HT1080 (cell line): ENCODE measurements at regions not wholly inside any gene's neighbourhood (a gene's known extent, or its start where the extent isn't known, plus 50 kb on each side); places are given as distances from the start of the nearest gene placed in this dataset.
A peak's percentile ranks its signal among the peaks of the same experiment; 100 is the strongest.

Experiments used
- DNase-seq: peaks from one replicate; pipeline ENCODE4 v3.0.0-alpha.2; 2015; ENCODE audit warnings: low read depth

DNA sequence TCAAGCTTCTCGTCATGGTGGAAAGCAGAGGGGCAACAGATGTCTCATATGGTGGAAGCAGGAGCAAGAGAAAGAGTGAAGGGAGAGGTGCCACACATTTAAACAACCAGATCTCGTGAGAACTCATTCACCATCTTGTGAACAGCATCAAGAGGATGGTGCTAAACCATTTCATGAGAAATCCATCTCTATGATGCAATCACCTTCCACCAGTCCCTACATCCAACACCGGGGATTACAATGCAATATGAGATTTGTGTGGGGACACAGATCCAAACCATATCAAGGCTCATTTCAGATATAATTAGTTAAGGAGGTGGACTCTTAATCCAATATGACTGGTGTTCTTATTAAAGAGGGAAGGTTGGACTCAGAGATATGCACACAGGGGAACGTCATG lies 272.8 kb downstream of the KCNS3 start:
- no peak for DNase-seq

DNA sequence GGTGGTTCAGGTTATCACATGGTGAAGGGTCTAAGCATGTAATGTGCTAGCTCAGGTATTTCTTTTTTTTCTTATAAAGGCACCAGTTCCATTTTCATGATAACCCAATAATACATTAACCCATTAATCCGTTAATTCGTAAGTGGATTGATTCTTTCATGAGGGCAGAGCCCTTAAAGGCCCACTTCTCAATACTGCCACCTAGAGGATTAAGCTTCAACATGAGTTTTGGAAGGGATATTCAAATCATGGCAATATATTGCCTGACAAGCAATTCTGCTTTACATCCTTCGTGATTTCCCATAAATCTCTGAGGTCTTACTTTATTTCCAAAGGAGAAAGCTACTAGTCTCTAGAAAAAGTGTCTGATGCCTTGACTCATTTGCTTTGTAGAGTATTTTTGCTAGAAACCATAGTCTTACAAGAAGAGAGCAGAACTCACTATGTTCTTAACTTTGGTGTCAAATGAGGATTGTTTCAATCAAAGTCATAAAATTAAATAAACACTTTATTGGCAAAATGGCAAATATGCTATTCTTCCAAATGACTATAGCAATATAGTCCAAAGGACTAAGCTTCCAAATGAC lies 271.3 kb downstream of the KCNS3 start:
- DNase-seq = peak; percentile 44

DNA sequence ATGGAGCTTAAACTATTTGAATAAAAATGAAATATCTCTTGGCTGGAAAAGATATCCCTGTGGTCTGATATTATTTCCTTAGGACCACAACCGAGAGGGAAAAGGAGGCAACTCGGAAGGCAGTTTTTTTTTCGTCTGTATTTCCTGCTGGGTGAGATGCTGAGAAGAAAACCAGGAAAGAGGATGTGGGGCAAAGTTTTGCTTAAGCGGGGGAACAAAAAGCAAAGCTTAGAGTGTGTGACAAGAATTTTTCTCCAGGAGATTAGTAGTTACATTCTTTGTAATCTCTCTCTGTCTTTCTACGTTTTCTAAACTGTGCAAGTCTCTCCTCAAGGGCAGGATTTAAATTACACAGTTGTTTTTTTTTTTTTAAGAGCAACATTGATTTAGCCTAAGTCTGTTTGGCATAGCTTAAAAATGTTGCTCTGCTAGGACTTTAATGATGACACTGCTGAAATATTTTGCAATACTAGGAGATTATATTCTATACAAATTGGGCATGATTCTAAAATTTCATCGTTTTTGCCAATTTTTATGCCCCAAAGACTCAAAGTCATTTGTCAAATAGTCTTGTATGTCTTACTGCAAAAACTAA lies 258.5 kb downstream of the KCNS3 start:
- DNase-seq = no peak

DNA sequence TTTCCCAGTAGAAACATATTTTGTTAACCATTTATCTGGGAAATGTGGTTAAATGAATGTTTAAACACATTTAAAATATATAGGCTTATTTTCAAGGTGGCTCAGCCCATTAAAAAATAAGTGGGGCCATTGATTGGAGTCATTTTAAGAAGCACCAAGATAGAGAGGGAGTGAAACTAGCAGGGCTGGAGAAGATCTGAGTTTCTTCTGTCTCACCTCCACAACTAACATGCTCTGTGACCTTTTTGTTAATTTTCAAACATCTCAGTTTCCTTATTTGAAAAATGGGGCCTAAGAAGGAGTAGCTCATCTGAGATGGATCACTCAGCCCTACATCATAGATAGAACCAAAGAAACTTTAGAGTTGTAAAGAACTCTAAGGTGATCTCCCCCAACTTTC lies 254.8 kb downstream of the KCNS3 start:
- no peak for DNase-seq

DNA sequence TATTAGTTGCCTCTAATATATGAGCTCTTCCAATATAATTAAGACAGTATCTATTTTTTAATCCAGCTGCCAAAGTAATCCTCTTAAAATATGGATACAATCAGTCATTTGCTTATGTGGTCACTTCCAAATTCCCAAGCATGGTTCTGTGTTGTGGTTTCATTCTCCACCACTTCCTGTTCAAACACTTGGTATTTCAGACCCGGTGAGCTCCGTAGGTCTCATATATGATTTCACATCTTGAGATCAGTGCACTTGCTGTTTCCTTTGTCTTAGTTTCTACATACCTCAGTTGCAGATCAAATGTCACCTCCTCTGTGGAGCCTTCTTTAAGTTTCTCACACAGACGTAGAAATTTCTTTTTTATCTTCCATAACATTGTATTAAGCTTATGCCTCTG lies 254.2 kb downstream of the KCNS3 start:
- DNase-seq = peak; percentile 89

DNA sequence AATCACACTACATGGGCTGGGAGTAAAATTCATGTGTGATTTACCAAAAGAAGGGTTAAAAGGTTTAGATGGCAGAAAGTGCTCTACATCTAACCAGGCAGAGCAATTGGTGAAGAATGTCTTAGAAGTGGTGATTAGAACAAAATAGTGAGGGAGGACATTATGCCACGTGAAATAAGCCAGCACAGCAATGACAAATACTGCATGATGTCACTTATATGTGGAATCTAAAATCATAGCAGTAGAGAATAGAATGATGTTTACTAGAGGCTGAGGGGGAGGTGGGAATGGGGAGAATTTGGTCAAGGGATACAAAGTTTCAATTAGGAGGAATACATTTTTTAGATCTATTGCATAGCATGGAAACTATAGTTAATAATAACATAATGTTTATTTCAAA lies 253.3 kb downstream of the KCNS3 start:
- DNase-seq = no peak

DNA sequence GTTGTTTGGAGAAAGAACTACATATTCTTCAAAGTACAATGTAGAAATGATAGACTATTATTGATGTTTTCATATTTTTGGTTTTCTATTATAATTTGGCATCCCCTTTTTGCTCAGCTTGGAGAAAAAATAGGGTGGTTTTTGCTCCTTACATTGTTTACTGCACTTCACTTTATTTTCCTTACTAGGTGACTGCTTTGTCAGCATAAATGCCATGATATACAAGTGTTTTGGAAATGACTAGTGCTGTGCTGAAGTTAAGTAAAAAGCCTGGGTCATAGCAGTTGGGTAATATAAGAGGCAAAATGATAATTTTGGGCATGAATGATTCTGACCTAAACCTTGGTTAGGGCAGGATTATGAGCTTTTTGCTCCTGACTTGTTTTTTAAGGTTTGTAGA lies 250.9 kb downstream of the KCNS3 start:
- no peak for DNase-seq

DNA sequence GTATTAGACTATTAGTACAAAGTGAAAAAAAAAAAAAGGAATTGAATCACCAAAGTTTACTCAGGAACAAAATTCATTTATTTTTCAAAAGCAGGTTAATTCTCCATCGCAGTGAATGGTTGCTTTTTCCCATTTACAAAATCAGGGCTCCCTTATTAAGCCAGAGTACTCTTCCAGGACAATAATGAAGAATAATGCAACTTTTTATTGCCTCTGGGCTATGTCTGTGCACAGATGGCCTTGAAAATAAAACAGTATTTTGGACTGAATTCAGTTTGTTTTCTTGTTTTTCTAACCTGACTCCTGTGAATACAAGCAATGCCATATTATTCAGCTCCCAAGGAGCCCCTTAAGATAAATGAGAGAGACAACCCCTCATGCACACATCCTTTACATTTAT lies 246.8 kb downstream of the KCNS3 start:
- DNase-seq = no peak

DNA sequence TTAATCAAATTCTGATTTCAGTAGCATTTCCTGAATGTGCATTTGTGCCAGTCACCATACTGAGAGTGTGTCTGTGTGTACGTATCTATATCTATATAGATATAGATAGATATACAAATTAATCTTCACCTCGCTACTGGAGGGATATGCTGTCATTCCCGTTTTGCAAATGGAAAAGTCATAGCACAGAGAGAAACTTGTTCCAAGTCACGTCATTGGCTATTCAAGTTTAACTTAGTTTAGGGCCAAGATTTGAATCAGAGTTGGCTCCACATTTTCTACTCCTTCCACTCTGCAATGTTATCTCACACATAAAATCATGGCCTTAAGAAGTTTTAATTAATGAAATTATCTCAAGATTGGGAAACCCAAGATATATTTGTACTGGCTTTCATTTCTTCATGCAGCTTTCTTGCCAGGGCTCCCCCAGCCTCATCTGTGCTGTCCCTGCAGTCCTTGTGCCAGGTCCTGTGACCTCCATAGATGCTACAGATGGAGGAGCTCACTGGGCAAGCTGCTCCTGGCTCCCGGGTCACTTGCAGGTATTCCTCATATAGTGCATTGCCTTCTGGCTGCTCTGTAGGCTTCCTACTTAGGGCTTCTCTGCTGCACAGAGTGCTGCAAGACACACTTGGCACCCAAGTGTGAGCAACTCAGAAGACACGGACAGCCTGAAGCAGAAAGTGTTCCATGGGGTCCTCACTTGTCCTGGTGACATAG lies 245.8 kb downstream of the KCNS3 start:
- no peak for DNase-seq

DNA sequence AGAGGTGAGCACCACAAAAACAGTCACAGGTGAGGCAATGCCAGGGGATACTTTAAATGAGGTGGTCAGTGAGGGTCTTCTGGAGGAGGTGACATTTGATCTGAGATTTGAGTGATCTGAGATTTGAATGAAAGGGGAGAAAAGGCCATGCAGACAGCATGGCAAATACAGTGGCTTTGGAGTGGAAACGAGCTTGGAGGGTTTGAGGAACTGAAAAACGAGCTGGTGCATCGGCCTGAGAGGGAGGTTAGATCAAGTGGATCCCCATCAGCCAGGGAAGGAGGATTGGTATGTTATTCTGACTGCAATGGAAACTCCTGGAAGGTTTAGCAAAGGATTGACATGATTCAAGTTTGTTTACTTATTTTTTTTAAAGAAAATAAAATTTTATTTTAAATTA lies 245.1 kb downstream of the KCNS3 start:
- DNase-seq = no peak

DNA sequence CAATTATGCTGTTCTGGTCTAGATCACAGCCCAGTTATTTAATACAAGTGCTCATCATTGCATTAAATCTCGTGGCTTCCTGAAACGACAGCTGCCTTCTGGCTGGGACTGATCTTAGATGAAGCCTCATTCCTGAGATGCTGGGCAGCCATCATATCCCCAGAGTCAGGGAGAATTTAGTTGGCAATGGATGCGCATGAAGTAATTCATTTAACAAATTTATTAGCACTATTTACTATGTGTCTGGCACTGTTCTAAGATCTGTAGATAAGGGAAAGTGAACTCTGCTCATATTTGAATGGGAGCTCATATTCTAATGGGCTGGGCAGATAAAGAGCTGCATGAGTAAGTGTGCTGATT lies 244.7 kb downstream of the KCNS3 start:
- DNase-seq = no peak

DNA sequence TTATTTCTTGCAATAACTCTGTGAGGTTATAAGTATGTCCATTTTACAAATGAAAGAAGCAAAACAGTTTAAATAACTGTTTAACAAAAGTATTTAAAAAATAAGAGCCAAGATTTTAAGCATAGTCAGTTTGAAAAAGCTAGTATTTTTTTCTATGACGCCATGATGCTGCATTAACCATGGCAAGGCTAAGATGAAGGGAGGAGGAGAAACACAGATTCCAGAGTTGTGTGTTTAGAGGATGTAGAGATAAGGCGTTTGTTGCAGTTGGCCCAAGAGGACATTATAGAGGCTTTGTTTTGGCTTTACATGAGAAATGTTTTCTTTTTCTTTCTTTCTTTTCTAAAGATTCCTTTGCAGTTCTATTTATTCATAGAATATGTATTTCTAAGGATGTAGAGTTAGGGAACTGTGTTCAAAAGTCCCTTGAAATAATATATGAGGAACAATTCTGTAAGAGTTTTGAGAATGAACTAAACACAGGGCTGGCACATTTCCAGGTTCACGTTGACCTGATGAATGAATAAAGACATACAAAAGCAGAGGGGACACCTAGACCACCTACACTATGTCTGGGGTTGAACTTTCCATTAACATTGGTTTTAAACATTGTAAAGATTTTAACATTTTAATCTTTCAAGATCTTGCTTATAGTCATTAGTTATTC lies 244.2 kb downstream of the KCNS3 start:
- DNase-seq = no peak

DNA sequence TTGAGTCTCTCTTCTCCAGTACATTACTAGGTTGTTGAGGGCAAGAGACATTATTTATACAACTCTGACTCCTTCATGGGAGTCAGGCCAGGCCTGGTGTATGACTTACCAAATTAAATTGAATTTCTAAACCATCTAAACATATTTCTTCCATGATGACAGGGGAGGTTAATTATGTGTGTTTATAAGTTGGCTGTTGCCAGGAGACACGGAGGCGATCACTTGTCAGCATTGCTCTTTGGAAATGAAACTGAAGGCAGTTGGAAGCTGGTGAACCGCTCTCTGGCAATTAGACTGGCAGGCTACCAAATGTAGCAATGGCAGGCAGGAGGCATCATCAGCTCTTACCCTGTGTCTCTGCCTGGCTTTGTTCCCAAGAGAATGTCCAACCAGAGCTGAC lies 241.4 kb downstream of the KCNS3 start:
- DNase-seq = peak; percentile 16

DNA sequence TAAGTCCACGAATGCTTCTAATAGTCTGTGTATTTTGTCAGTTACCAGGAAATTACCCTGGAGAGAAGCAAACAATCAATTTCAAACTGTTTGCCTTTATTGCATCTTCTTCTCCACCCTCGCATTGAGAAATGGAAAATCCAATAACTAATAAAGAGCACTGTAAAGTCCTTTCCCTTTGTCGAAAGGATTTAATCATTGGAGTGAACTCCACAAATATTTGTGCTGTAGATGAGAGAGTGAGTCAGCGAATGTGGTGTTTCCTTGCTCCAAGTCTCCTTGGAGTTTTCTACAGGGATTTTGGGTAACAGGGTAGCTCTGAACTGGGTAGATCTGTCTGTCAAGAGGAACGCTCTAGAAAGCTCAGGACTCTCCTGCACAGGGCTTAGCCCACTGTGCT lies 240.2 kb downstream of the KCNS3 start:
- DNase-seq = no peak

DNA sequence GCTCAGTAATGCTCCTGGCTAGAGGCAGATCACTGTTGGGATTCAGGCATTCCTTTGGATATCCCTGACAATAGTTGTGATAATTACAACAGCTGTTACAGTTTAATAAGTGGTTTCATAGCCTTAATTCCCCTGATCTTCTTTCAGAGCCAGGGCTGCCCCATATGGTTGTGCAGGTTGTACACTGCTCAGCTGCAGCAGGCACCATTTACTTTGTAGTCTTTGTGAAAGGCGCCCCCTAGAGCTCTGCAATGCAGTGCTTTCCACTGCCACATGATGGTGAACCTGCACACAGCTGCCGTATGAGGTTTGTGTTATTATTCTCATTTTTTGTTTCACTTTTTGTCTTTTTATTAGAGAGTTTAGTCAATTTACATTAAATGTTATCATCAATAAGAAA lies 239.1 kb downstream of the KCNS3 start:
- DNase-seq = peak; percentile 52

DNA sequence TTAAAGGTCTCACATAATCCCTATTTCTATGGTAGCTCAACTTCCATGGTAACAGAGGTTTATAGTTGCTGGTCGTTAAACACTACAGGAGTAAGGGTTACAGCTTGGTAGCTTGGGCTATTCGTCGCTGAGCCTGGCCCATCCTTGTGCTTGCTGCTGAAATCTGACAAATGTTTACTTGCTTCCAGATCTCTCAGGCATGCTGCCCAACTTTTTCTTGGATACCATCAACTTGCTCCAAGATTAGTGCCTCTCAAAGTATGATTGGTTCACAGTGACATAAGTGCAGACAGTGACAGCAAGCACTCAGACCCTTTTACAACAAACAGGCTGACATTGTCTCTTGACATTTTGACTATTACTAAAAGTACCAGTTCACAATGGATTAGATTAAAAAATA lies 231.8 kb downstream of the KCNS3 start:
- DNase-seq = no peak

DNA sequence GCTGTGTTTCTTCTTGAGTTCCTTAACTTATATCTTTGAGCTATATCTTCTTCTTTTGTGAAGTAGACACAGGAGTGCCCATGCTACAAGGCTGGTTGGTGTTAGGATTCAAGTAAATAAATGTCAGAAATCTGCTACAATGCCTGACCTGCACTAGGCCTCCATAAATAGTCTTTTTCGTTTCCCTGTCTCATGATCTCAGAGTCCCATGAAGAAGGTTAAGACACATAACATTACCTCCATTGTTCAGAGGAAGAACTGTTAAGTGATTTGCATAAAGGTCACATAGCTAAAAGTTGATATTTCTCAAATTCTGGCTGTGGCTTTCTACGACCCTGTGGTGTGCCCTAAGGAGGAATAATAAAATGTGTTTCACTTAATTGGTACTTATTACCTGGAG lies 228.4 kb downstream of the KCNS3 start:
- no peak for DNase-seq

DNA sequence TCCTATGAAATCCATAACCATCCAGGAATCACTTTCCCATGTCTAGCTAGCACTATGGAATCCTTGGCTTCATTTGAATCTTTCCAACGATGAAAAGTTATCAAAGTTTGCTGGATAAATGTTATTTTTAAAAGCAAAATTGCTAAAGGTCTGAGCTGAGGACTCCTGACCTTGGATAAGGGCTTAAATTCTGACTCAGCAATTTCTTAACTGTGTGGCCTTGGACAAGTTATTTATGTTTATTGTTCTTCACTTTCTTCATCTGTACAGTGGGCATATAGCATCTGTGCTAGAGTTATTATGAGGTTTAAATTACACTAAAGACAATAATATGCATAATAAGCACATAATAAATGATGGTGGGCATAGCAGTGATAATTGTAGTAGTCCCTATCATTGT lies 227.5 kb downstream of the KCNS3 start:
- no peak for DNase-seq

DNA sequence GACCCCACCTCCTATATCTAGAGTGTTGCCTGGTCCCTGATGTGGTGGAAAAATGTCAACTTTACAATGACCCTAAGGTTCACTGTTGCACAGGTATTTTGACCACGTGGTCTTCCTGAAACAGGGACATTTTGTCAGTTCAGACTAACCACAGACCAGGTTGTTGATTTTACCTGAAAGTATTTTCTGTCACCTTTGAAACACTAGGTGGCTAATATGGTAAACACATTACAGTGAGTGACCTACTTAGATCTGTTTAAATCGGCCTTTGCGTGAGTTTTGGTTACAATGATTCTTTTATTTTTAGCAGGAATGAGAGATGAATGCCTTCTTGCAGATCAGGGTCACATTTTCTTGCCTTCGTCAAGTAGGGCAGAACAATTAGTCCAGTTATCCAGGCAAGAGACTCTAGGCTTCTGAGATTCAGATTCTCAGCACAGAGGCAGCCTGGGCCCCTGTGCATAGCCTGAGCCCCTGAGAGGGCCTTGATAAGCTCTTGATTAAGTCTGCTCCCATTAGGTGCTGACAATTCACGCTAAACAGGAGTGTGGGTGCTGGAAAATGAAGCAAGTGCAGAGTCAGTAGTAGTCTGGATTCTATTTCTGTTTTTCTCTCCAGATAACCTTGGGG lies 226.2 kb downstream of the KCNS3 start:
- no peak for DNase-seq

DNA sequence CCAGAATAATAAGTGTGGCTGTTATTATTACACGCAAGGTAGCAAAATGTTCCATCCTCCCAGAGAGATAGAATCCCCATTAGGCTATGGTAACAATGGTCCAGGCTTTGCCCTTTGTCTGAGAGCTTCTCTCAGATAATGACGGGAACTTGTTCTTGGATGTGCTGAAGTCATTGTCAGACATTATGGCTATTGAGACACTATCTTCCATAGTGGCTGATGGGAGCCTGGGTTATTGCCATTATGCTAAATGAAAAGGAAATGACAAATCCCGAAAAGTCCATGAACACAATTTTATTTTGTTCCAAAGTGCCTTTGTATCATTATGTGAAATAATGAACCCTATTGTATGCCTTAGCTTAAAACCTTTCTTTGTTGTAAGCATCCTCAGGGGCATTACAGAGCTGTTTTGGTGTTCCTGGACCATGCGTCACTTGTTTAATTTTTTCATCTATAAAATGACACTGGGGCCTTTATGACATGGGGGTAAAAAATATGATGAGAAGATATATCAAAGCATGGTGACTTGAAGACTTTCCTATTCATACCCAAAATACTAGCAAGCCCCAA lies 218.5 kb downstream of the KCNS3 start:
- DNase-seq = no peak

DNA sequence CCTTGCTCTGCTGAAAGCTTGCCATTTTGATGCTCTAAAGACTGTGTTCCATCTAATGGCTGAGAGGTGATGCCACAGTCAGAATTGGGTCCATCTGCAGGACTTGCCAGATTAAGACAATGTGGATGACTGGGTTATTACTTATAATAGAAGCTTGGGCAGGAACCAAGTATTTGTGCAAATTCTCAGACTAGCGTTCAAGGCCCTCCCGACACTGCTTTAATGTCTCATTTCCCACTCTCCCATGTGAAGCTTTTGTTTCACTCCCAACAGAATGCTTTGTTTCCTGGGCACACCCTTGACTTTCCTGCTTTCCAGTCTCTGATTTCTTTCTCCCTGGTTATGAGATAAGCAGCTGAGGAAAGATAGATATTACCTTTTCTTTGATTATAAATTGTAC lies 215.8 kb downstream of the KCNS3 start:
- no peak for DNase-seq

DNA sequence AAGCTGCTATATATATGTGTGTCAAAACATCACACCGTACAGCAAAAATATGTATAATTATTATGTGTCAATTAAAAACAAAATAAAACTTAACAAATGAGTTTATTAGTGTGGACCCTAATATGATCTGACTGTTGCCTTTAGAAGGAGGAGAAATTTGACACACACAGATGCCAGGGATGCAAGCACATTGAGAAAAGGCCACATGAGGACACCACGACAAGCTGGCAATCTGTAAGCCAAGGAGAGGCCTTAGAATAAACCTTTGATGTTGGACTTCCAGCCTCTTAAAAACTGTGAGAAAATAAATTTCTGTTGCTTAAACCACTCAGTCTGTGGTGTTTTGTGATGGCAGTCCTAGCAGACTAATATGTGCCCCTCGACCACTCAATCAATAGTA lies 214.7 kb downstream of the KCNS3 start:
- DNase-seq = no peak
